Neuronal stem cell (in vitro differentiated cells): ENCODE measurements at regions not wholly inside any gene's neighbourhood (a gene's known extent, or its start where the extent isn't known, plus 50 kb on each side); places are given as distances from the start of the nearest gene placed in this dataset.

Experiments
- DNase-seq: peaks from one replicate; pipeline ENCODE4 v3.0.0-alpha.2; 2013; ENCODE audit warnings: low spot score
- H2AFZ ChIP-seq: one replicate; pipeline ENCODE4 v1.6.1; 2013; ENCODE audit warnings: mild to moderate bottlenecking, low read length, inconsistent platforms
- H2AK5ac ChIP-seq: 2 replicates; pipeline ENCODE4 v1.6.1; 2013; ENCODE audit warnings: low read depth, mild to moderate bottlenecking, inconsistent platforms, low read length, moderate library complexity, mixed read lengths
- H2BK120ac ChIP-seq: 2 replicates; pipeline ENCODE4 v1.6.1; 2013; ENCODE audit warnings: low read depth, mild to moderate bottlenecking, inconsistent platforms, low read length, moderate library complexity, mixed read lengths
- H2BK12ac ChIP-seq: one replicate; pipeline ENCODE4 v1.6.1; 2013; ENCODE audit warnings: low read length, inconsistent platforms
- H2BK15ac ChIP-seq: 2 replicates; pipeline ENCODE4 v1.6.1; 2013; ENCODE audit warnings: mild to moderate bottlenecking, low read length, inconsistent platforms, mixed read lengths
- H2BK5ac ChIP-seq: one replicate; pipeline ENCODE4 v1.6.1; 2013; ENCODE audit warnings: inconsistent platforms, mild to moderate bottlenecking, low read length, moderate library complexity
- H3K14ac ChIP-seq: one replicate; pipeline ENCODE4 v1.6.1; 2013; ENCODE audit warnings: low read length, inconsistent platforms
- H3K18ac ChIP-seq: 2 replicates; pipeline ENCODE4 v1.6.1; 2013; ENCODE audit warnings: low read length, inconsistent platforms
- H3K23ac ChIP-seq: 2 replicates; pipeline ENCODE4 v1.6.1; 2013; ENCODE audit warnings: low read depth, mild to moderate bottlenecking, mixed read lengths, low read length, inconsistent platforms; ENCODE audit not compliant: poor library complexity
- H3K27ac ChIP-seq: replicated peaks from 3 replicates; pipeline ENCODE4 v1.5.1; 2013; ENCODE audit warnings: low read length, inconsistent platforms
- H3K27me3 ChIP-seq, 3 experiments: 2 replicates each; pipeline ENCODE4 v1.6.1; 2013; ENCODE audit warnings: low read length in 3 of 3, mild to moderate bottlenecking in 2 of 3, inconsistent platforms in 1 of 3, low read depth in 1 of 3, mixed read lengths in 1 of 3, moderate library complexity in 1 of 3; ENCODE audit not compliant: control insufficient read depth in 3 of 3, insufficient read depth in 3 of 3
- H3K36me3 ChIP-seq, 2 donors: replicated peaks in 1 of 2; 2 replicates each; pipeline ENCODE4 v1.6.1; 2013; ENCODE audit warnings: low read length in 2 of 2; ENCODE audit not compliant: control insufficient read depth in 2 of 2, insufficient read depth in 2 of 2
- H3K4ac ChIP-seq: 2 replicates; pipeline ENCODE4 v1.6.1; 2013; ENCODE audit warnings: inconsistent platforms, mild to moderate bottlenecking, low read length, moderate library complexity
- H3K4me1 ChIP-seq, 2 donors: 1 replicate in 1 of 2; 2 replicates in 1 of 2; pipeline ENCODE4 v1.6.1; 2013; ENCODE audit warnings: low read length in 2 of 2, low read depth in 1 of 2; ENCODE audit not compliant: control insufficient read depth in 2 of 2, insufficient read depth in 1 of 2
- H3K4me2 ChIP-seq: one replicate; pipeline ENCODE4 v1.6.1; 2013; ENCODE audit warnings: mild to moderate bottlenecking, low read length, inconsistent platforms; ENCODE audit not compliant: insufficient read depth, poor library complexity, severe bottlenecking
- H3K4me3 ChIP-seq, 2 donors: 2 replicates each; pipeline ENCODE4 v1.5.1; 2013; ENCODE audit warnings: low read length in 2 of 2, mild to moderate bottlenecking in 2 of 2, inconsistent platforms in 1 of 2, moderate library complexity in 1 of 2
- H3K79me1 ChIP-seq: one replicate; pipeline ENCODE4 v1.6.1; 2013; ENCODE audit warnings: low read depth, mild to moderate bottlenecking, inconsistent platforms, low read length, moderate library complexity
- H3K9ac ChIP-seq: one replicate; pipeline ENCODE4 v1.6.1; 2013; ENCODE audit warnings: mild to moderate bottlenecking, low read depth, low read length, inconsistent platforms; ENCODE audit not compliant: poor library complexity
- H3K9me3 ChIP-seq, 2 donors: replicated peaks in 1 of 2; 2 replicates each; pipeline versions ENCODE3 to v1.6.1; 2013; ENCODE audit warnings: low read length in 2 of 2, mild to moderate bottlenecking in 2 of 2, inconsistent platforms in 1 of 2, low read depth in 1 of 2, mixed read lengths in 1 of 2, moderate library complexity in 1 of 2; ENCODE audit not compliant: control insufficient read depth in 2 of 2, insufficient read depth in 1 of 2
- H4K8ac ChIP-seq: one replicate; pipeline ENCODE4 v1.6.1; 2013; ENCODE audit warnings: low read depth, mild to moderate bottlenecking, inconsistent platforms, low read length, moderate library complexity
- H4K91ac ChIP-seq: one replicate; pipeline ENCODE4 v1.6.1; 2013; ENCODE audit warnings: low read length, low read depth, mild to moderate bottlenecking, inconsistent platforms; ENCODE audit not compliant: poor library complexity
- WGBS, 2 donors: extraction: QIAGEN DNeasy Blood & Tissue Kit; methylation state at CpG; one replicate each; pipeline ENCODE4 v1.1.7; 2013; ENCODE audit warnings: missing lambda C conversion rate in 2 of 2, mixed read lengths in 1 of 2; ENCODE audit not compliant: insufficient read length in 2 of 2, insufficient replicate concordance in 1 of 2; ENCODE audit errors: extremely low coverage in 2 of 2; 5-methylcytosine and 5-hydroxymethylcytosine counted together

DNA sequence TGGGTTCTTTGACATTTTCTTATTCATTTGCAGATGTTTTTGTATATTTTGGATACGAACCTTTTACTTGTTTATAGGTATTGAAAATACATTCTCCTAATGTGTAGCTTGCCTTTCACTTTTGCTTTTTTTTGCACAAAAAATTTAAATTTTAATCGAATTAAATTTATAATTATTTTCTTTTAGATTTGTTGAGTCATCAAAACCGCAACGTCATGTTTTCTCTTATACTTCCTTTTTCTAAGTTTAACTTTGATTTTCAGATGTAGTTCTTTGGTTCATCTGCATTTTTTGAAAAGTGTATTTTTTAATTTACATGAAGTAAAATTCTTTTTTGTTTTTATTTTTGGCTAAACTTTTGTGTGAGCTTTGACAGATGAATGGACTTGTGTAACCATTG is 243.7 kb upstream of the DPYD start:
- H3K9ac ChIP-seq, result no peak overlapping the region
- no peaks in the 10 kb centered on the region for H3K9me3 ChIP-seq
- H3K36me3 ChIP-seq, result no peaks in the 10 kb centered on the region
- no peak overlapping the region for H3K27ac ChIP-seq
- H4K91ac ChIP-seq, result no peak overlapping the region
- H2BK15ac ChIP-seq, result no peak overlapping the region
- no peak overlapping the region for H3K23ac ChIP-seq
- H3K14ac ChIP-seq, result no peak overlapping the region
- WGBS, 2 donors, result no CpG with 5 or more reads among the region's 4 CpGs
- no peak for DNase-seq
- no peaks in the 10 kb centered on the region for H3K4me1 ChIP-seq
- no peak overlapping the region for H2BK120ac ChIP-seq
- no peak overlapping the region for H2AK5ac ChIP-seq
- H3K27me3 ChIP-seq, result no peaks in the 10 kb centered on the region
- no peak overlapping the region for H2BK12ac ChIP-seq
- no peak overlapping the region for H3K4me2 ChIP-seq
- H3K79me1 ChIP-seq, result no peaks in the 10 kb centered on the region
- H2AFZ ChIP-seq, result no peak overlapping the region
- no peak overlapping the region for H3K18ac ChIP-seq
- no peak overlapping the region for H3K4me3 ChIP-seq
- no peak overlapping the region for H2BK5ac ChIP-seq
- H3K4ac ChIP-seq, result no peak overlapping the region
- H4K8ac ChIP-seq, result no peak overlapping the region

DNA sequence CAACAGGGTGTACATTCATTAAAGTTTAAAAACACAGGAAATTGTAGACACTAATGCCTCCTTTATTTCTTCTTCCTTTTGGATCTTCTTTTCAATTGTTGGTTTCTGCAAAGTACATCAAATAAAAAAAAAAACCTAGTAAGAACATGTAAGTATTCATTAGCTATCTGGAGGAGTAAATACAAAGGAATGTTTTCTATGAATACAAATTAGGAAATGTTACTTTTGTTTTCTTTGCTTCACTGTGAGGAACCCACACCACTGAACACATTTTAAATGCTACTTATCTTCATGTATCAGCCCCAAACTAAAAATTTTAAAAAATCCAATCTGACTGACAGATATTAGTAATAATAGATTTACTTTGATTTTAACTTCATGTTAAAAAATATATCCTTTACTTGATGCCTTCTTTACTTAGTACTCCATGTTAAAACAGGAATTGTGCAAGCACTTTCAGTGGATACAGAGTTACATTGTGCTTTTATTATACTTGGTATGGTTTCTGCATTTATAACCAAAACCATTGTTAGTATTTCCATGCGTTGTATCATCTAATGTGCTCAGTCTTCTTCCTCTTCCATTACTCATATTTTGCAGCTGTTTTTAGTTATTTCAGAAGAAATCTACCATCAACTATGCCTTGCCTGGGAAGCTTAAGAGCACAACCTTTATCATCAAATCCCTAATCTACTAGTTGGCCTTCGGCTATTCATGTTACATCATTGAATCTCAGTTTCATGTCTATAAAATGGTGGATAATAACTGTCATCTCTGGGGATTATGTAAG is 236.9 kb upstream of the DPYD start:
- DNase-seq, result no peak
- Histone ChIP-seq H3K4me3 (no peak overlapping the region), H2AK5ac (no peak overlapping the region), H3K4me2 (no peak overlapping the region), H3K79me1 (no peaks in the 10 kb centered on the region), H3K36me3 (no peaks in the 10 kb centered on the region), H3K27ac (no peak overlapping the region), H4K91ac (no peak overlapping the region), H3K9me3 (peaks cover 0 to 9% of the 10 kb centered on the region in 2 donors), H3K27me3 (no peaks in the 10 kb centered on the region), H3K23ac (no peak overlapping the region), H3K9ac (no peak overlapping the region), H2AFZ (no peak overlapping the region), H2BK12ac (no peak overlapping the region), H3K18ac (no peak overlapping the region), H2BK120ac (no peak overlapping the region), H3K4me1 (no peaks in the 10 kb centered on the region), H3K14ac (no peak overlapping the region), H4K8ac (no peak overlapping the region), H3K4ac (no peak overlapping the region), H2BK15ac (no peak overlapping the region), H2BK5ac (no peak overlapping the region)
- WGBS, 2 donors, result no CpG with 5 or more reads among the region's 2 CpGs

- no peak overlapping the region for H2BK120ac ChIP-seq
- no peak overlapping the region for H3K14ac ChIP-seq
- H3K4me2 ChIP-seq, result no peak overlapping the region
- H3K9me3 ChIP-seq, result peaks cover 0 to 2% of the 10 kb centered on the region in 2 donors
- no peak overlapping the region for H3K23ac ChIP-seq
- H4K8ac ChIP-seq, result no peak overlapping the region
- H3K27me3 ChIP-seq, result no peaks in the 10 kb centered on the region
- H2AFZ ChIP-seq, result no peak overlapping the region
- H2BK5ac ChIP-seq, result no peak overlapping the region
- no peak overlapping the region for H3K4me3 ChIP-seq
- no peak overlapping the region for H4K91ac ChIP-seq
- no peak overlapping the region for H3K18ac ChIP-seq
- H2BK12ac ChIP-seq, result no peak overlapping the region
- H3K4ac ChIP-seq, result no peak overlapping the region
- no peak for DNase-seq
- no peak overlapping the region for H3K27ac ChIP-seq
- no peaks in the 10 kb centered on the region for H3K36me3 ChIP-seq
- H3K79me1 ChIP-seq, result no peaks in the 10 kb centered on the region
- H2AK5ac ChIP-seq, result no peak overlapping the region
- no peaks in the 10 kb centered on the region for H3K4me1 ChIP-seq
- no peak overlapping the region for H2BK15ac ChIP-seq
- H3K9ac ChIP-seq, result no peak overlapping the region
Observed at GRCh38 chr1:98147280-98147679, 226.4 kb upstream of the DPYD start.

DNA sequence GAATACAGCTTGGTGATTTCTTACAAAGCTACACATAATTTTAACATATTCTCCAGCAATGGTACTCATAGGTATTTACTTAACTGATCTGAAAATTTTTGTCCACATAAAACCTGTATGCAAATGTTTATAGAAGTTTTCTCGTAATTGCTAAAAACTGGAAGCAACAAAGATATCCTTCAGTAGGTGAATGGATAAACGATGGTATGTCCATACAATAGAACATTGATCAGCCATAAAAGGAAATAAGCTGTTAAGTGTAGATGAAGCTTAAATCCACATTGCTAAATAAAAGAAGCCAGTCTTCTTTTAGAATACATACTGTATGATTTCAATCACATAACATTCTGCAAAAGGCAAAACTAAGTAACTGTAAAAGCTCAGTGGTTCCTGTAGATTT is 224.8 kb upstream of the DPYD start:
- H2AK5ac ChIP-seq, result no peak overlapping the region
- WGBS, 2 donors, result no CpG with 5 or more reads among the region's 2 CpGs
- no peak overlapping the region for H2BK15ac ChIP-seq

More for the DNA sequence above, 224.8 kb upstream of the DPYD start:
- Histone ChIP-seq H3K27me3 (no peaks in the 10 kb centered on the region), H3K9ac (no peak overlapping the region), H2AFZ (no peak overlapping the region), H3K14ac (no peak overlapping the region), H3K4me3 (no peak overlapping the region), H4K8ac (no peak overlapping the region), H3K27ac (no peak overlapping the region), H3K4me1 (no peaks in the 10 kb centered on the region), H2BK120ac (no peak overlapping the region), H3K79me1 (no peaks in the 10 kb centered on the region), H3K4me2 (no peak overlapping the region), H2BK12ac (no peak overlapping the region), H3K9me3 (peaks cover 0 to 2% of the 10 kb centered on the region in 2 donors), H4K91ac (no peak overlapping the region), H3K23ac (no peak overlapping the region), H3K36me3 (no peaks in the 10 kb centered on the region), H2BK5ac (no peak overlapping the region), H3K18ac (no peak overlapping the region), H3K4ac (no peak overlapping the region)
- no peak for DNase-seq
